ENCODE measurements at regions not wholly inside any gene's neighbourhood (a gene's known extent, or its start where the extent isn't known, plus 50 kb on each side); places are given as distances from the start of the nearest gene placed in this dataset.

- no peaks in the 10 kb centered on the region for H3K27me3 ChIP-seq
- intact Hi-C loops (cut with DNase I) = no loop called here
- peak overlapping the region in 1 of 2 donors; percentile 24 for H3K27ac ChIP-seq
- peak overlapping the region in 1 of 2 donors; percentile 38 for H3K4me3 ChIP-seq
- no peaks in the 10 kb centered on the region for H3K4me1 ChIP-seq
- no peaks in the 10 kb centered on the region for H3K36me3 ChIP-seq
- H3K9me3 ChIP-seq = no peaks in the 10 kb centered on the region
- no peak for DNase-seq (ENCODE audit: low spot score in 2 of 2)
- TF ChIP-seq CTCF (IDR thresholded peaks at IDR 0.05) = no peak
Measured at GRCh38 chr13:48853728-48854102, 122.0 kb upstream of the FNDC3A start.

GRCh38 chr13:48857576-48857975, 118.1 kb upstream of the FNDC3A start:
- TF ChIP-seq CTCF (IDR thresholded peaks at IDR 0.05) = no peak
- Histone ChIP-seq H3K4me3 (no peak overlapping the region), H3K27ac (no peak overlapping the region), H3K9me3 (no peaks in the 10 kb centered on the region), H3K27me3 (no peaks in the 10 kb centered on the region), H3K4me1 (no peaks in the 10 kb centered on the region), H3K36me3 (no peaks in the 10 kb centered on the region)
- intact Hi-C loops (cut with DNase I) = no loop called here
- DNase-seq (ENCODE audit: low spot score in 2 of 2) = no peak

- no peaks in the 10 kb centered on the region for H3K36me3 ChIP-seq
- no peaks in the 10 kb centered on the region for H3K9me3 ChIP-seq
- H3K27me3 ChIP-seq = no peaks in the 10 kb centered on the region
- no peak overlapping the region for H3K4me3 ChIP-seq
- no peaks in the 10 kb centered on the region for H3K4me1 ChIP-seq
- intact Hi-C loops (cut with DNase I) = no loop called here
- DNase-seq (ENCODE audit: low spot score in 2 of 2) = no peak
- TF ChIP-seq CTCF (IDR thresholded peaks at IDR 0.05) = no peak
- H3K27ac ChIP-seq = no peak overlapping the region
Measured at GRCh38 chr13:48858122-48858902, 117.4 kb upstream of the FNDC3A start.

GRCh38 chr13:48859272-48860105, 116.2 kb upstream of the FNDC3A start:
- no peak for TF ChIP-seq CTCF (IDR thresholded peaks at IDR 0.05)
- DNase-seq (ENCODE audit: low spot score in 2 of 2) = no peak
- H3K4me3 ChIP-seq = no peak overlapping the region
- H3K4me1 ChIP-seq = no peaks in the 10 kb centered on the region
- H3K36me3 ChIP-seq = no peaks in the 10 kb centered on the region
- no peaks in the 10 kb centered on the region for H3K9me3 ChIP-seq
- no peaks in the 10 kb centered on the region for H3K27me3 ChIP-seq
- no peak overlapping the region for H3K27ac ChIP-seq
- intact Hi-C loops (cut with DNase I) = no loop called here

GRCh38 chr13:48860364-48860763, 115.3 kb upstream of the FNDC3A start:
- H3K27me3 ChIP-seq = no peaks in the 10 kb centered on the region
- H3K4me1 ChIP-seq = no peaks in the 10 kb centered on the region
- TF ChIP-seq CTCF (IDR thresholded peaks at IDR 0.05) = no peak
- no peaks in the 10 kb centered on the region for H3K9me3 ChIP-seq
- intact Hi-C loops (cut with DNase I) = no loop called here
- no peak overlapping the region for H3K27ac ChIP-seq
- no peak for DNase-seq (ENCODE audit: low spot score in 2 of 2)
- no peak overlapping the region for H3K4me3 ChIP-seq
- no peaks in the 10 kb centered on the region for H3K36me3 ChIP-seq

All from ascending aorta (tissue), 2 donors.